ENCODE measurements at regions not wholly inside any gene's neighbourhood (a gene's known extent, or its start where the extent isn't known, plus 50 kb on each side); places are given as distances from the start of the nearest gene placed in this dataset.

DNA sequence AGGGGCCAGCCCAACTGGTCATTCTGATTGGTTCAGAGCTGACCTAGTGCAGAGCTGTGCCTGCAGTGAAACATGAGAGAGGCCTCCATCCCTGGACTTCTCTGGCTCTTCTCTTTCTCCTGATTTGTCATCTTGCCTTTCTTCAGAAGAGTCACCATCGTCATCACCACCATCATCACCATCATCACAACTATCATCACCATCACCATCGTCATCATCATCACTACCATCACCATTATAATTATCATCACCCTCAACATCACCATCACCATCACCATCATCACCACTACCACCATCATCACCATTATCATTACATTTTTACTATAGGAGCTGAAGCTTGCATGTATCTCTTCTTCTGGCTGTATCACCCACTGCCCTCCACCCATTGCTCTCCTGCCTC lies 94.5 kb upstream of the FAM20A start:
- TF ChIP-seq, protein P1, sequence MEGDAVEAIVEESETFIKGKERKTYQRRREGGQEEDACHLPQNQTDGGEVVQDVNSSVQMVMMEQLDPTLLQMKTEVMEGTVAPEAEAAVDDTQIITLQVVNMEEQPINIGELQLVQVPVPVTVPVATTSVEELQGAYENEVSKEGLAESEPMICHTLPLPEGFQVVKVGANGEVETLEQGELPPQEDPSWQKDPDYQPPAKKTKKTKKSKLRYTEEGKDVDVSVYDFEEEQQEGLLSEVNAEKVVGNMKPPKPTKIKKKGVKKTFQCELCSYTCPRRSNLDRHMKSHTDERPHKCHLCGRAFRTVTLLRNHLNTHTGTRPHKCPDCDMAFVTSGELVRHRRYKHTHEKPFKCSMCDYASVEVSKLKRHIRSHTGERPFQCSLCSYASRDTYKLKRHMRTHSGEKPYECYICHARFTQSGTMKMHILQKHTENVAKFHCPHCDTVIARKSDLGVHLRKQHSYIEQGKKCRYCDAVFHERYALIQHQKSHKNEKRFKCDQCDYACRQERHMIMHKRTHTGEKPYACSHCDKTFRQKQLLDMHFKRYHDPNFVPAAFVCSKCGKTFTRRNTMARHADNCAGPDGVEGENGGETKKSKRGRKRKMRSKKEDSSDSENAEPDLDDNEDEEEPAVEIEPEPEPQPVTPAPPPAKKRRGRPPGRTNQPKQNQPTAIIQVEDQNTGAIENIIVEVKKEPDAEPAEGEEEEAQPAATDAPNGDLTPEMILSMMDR (conservative IDR thresholded peaks at IDR 0.05), result no peak
- TF ChIP-seq ZFX (IDR thresholded peaks at IDR 0.05), result no peak
